WTC11 (cell line): ENCODE measurements at regions not wholly inside any gene's neighbourhood (a gene's known extent, or its start where the extent isn't known, plus 50 kb on each side); places are given as distances from the start of the nearest gene placed in this dataset.

ENCODE experiments used
- ATF6 ChIP-seq: sonication (generic); formaldehyde crosslinking; IDR thresholded peaks from 2 replicates; pipeline ENCODE4 v1.8.1; 2023; ENCODE audit warnings: mild to moderate bottlenecking, missing genetic modification reagents
- CREB1 ChIP-seq: sonication (generic); formaldehyde crosslinking; IDR thresholded peaks from 2 replicates; pipeline ENCODE4 v1.8.0; 2023; ENCODE audit warnings: mild to moderate bottlenecking, missing genetic modification reagents
- CTCF ChIP-seq: fragments of 200-600 bp; IDR thresholded peaks from 2 replicates; pipeline ENCODE4 v1.8.0; 2022; ENCODE audit warnings: antibody characterized with exemption
- FOXP1 ChIP-seq: sonication (generic); formaldehyde crosslinking; IDR thresholded peaks from 2 replicates; pipeline ENCODE4 v1.8.0; 2022; ENCODE audit warnings: missing genetic modification reagents, mild to moderate bottlenecking, moderate library complexity, borderline replicate concordance
- FOXP4 ChIP-seq: sonication (generic); formaldehyde crosslinking; IDR thresholded peaks from 2 replicates; pipeline ENCODE4 v1.8.0; 2022; ENCODE audit warnings: mild to moderate bottlenecking, missing genetic modification reagents
- NR1H2 ChIP-seq: sonication (generic); formaldehyde crosslinking; IDR thresholded peaks from 2 replicates; pipeline ENCODE4 v1.9.0; 2021; ENCODE audit warnings: mild to moderate bottlenecking, moderate library complexity, missing genetic modification reagents
- ZBTB21 ChIP-seq: sonication (generic); formaldehyde crosslinking; IDR thresholded peaks from 2 replicates; pipeline ENCODE4 v1.8.1; 2023; ENCODE audit warnings: mild to moderate bottlenecking, missing genetic modification reagents, borderline replicate concordance
- TF ChIP-seq, protein P1 (sequence below): sonication (generic); formaldehyde crosslinking; conservative IDR thresholded peaks from 2 replicates; pipeline ENCODE4 v1.8.1; 2022; ENCODE audit warnings: mild to moderate bottlenecking, missing genetic modification reagents
- TF ChIP-seq, protein P2 (sequence below): sonication (generic); formaldehyde crosslinking; IDR thresholded peaks from 2 replicates; pipeline ENCODE4 v1.8.0; 2022; ENCODE audit warnings: mild to moderate bottlenecking, missing genetic modification reagents

DNA sequence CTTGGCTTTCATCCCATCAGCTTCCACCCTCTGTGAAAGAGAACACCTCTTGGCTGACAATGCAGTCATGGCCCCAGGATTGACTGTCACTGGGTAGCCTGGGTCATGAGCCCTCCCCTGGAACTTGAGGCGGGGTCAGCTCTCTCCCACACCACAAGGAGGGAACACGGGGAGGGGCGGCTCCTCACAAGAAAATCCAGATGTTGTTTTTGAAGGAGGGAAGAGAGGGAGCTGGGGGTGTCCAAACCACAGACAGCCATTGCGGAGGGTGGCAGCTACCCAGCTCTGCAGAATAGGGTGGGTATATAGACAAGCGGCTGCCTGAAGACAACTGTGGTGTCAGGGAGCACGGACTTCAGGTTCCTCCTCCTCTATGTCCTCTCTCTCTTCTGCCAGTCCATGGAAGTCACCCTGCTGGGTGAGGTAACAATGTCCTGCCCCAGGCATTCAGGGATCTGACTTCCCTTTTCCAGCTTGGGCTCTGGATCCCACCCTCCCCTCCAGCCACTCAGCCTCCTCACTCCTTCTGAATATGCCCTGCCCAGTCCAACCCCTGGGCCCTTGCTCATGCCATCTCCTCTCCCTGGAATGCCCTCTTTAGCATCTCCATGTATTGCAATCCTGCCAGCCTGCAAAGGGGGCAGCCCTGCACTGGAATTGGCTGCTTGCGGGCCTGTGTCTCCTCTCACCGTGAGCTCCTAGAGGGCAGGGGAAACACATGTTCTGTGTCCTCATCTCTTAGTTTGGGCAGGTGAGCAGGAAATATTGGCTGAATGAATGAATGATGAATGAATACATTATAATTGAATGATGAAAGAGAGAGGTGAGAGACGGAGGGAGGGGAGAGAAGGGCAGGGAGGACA lies 60.9 kb upstream of the RUNX3 start:
- TF ChIP-seq ZBTB21 (CRISPR knock-in tag) (no peak), FOXP4 (no peak), CTCF (no peak), NR1H2 (CRISPR knock-in tag) (no peak), CREB1 (CRISPR knock-in tag) (no peak), FOXP1 (CRISPR knock-in tag) (no peak), ATF6 (CRISPR knock-in tag) (no peak)
- TF ChIP-seq, protein P1, sequence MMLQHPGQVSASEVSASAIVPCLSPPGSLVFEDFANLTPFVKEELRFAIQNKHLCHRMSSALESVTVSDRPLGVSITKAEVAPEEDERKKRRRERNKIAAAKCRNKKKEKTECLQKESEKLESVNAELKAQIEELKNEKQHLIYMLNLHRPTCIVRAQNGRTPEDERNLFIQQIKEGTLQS (CRISPR knock-in tag), result no peak
- TF ChIP-seq, protein P2, sequence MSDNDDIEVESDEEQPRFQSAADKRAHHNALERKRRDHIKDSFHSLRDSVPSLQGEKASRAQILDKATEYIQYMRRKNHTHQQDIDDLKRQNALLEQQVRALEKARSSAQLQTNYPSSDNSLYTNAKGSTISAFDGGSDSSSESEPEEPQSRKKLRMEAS (CRISPR knock-in tag), result no peak
